IMR-90 (cell line): ENCODE measurements at regions not wholly inside any gene's neighbourhood (a gene's known extent, or its start where the extent isn't known, plus 50 kb on each side); places are given as distances from the start of the nearest gene placed in this dataset.

ENCODE experiments used
- ATAC-seq: fragments of 200-7000 bp; cut with Tn5 transposase; 2 replicates; pipeline ENCODE4 v1.9.1; 2020; ENCODE audit warnings: low read depth, mild to moderate bottlenecking, moderate library complexity
- BruUV-seq: library from RNA; stranded (reverse); fragments of 400-500 nt; replicated peaks from 2 replicates; lab custom pipeline; 2021; lab: Mats Ljungman, UMichigan
- CTCF ChIA-PET: fragments of 300-600 bp; formaldehyde crosslinking; extraction: SDS; loops from one replicate; lab custom pipeline; 2021; ENCODE audit warnings: antibody characterized with exemption; lab: Yijun Ruan, JAX
- POLR2A ChIA-PET: fragments of 300-600 bp; sonication (Branson Sonifier 250); formaldehyde crosslinking; loops from one replicate; lab custom pipeline; 2022; ENCODE audit warnings: antibody characterized with exemption; ENCODE audit not compliant: unreplicated experiment; lab: Charles Lee
- DNase-seq: peaks from one replicate; pipeline ENCODE4 v3.0.0; 2013
- H2AFZ ChIP-seq: replicated peaks from 2 replicates; pipeline ENCODE3; 2013; ENCODE audit warnings: low read length, mild to moderate bottlenecking; ENCODE audit not compliant: poor library complexity
- H2AK5ac ChIP-seq: 2 replicates; pipeline ENCODE4 v1.6.1; 2013; ENCODE audit warnings: low read depth, low read length, inconsistent platforms
- H2AK9ac ChIP-seq: replicated peaks from 2 replicates; pipeline ENCODE3; 2013; ENCODE audit warnings: mild to moderate bottlenecking, low read depth, low read length, moderate library complexity; ENCODE audit not compliant: poor library complexity
- H2BK120ac ChIP-seq: 2 replicates; pipeline ENCODE4 v1.6.1; 2013; ENCODE audit warnings: low read depth, low read length, inconsistent platforms
- H2BK15ac ChIP-seq: 3 replicates; pipeline ENCODE4 v1.6.1; 2013; ENCODE audit warnings: low read depth, low read length, inconsistent platforms
- H2BK20ac ChIP-seq: 2 replicates; pipeline ENCODE4 v1.6.1; 2013; ENCODE audit warnings: low read depth, mild to moderate bottlenecking, inconsistent platforms, low read length, moderate library complexity
- H2BK5ac ChIP-seq: 2 replicates; pipeline ENCODE4 v1.6.1; 2013; ENCODE audit warnings: mild to moderate bottlenecking, low read depth, low read length, inconsistent platforms; ENCODE audit not compliant: poor library complexity, severe bottlenecking
- H3K14ac ChIP-seq: replicated peaks from 2 replicates; pipeline ENCODE4 v1.6.1; 2013; ENCODE audit warnings: low read depth, low read length, inconsistent platforms
- H3K18ac ChIP-seq: 2 replicates; pipeline ENCODE4 v1.6.1; 2013; ENCODE audit warnings: low read depth, low read length, control low read depth
- H3K23ac ChIP-seq: 2 replicates; pipeline ENCODE4 v1.6.1; 2013; ENCODE audit warnings: low read depth, low read length, inconsistent platforms
- H3K27ac ChIP-seq: 2 replicates; pipeline ENCODE4 v1.5.1; 2013; ENCODE audit warnings: mild to moderate bottlenecking, control low read depth, low read length; ENCODE audit not compliant: insufficient read depth
- H3K27me3 ChIP-seq: 2 replicates; pipeline ENCODE4 v1.6.1; 2013; ENCODE audit warnings: low read length; ENCODE audit not compliant: control insufficient read depth, insufficient read depth
- H3K36me3 ChIP-seq: 2 replicates; pipeline ENCODE4 v1.6.1; 2013; ENCODE audit warnings: low read length, mixed read lengths; ENCODE audit not compliant: control insufficient read depth, insufficient read depth
- H3K4ac ChIP-seq: 2 replicates; pipeline ENCODE4 v1.6.1; 2013; ENCODE audit warnings: low read depth, low read length, inconsistent platforms
- H3K4me1 ChIP-seq: 2 replicates; pipeline ENCODE4 v1.6.1; 2013; ENCODE audit warnings: low read length, mixed read lengths; ENCODE audit not compliant: control insufficient read depth, insufficient read depth
- H3K4me2 ChIP-seq: 2 replicates; pipeline ENCODE4 v1.6.1; 2013; ENCODE audit warnings: low read depth, mild to moderate bottlenecking, control low read depth, low read length, moderate library complexity
- H3K4me3 ChIP-seq: 2 replicates; pipeline ENCODE4 v1.5.1; 2013; ENCODE audit warnings: low read depth, mild to moderate bottlenecking, control low read depth, low read length, moderate library complexity; ENCODE audit not compliant: insufficient read depth
- H3K56ac ChIP-seq: 2 replicates; pipeline ENCODE4 v1.6.1; 2013; ENCODE audit warnings: low read length, inconsistent platforms; ENCODE audit not compliant: insufficient read depth; ENCODE audit errors: extremely low read depth
- H3K79me1 ChIP-seq, 2 experiments: 2 replicates each; pipeline ENCODE4 v1.6.1; 2013; ENCODE audit warnings: low read length in 2 of 2, inconsistent platforms in 1 of 2, low read depth in 1 of 2
- H3K9ac ChIP-seq: 2 replicates; pipeline ENCODE4 v1.6.1; 2013; ENCODE audit warnings: low read depth, low read length, control low read depth
- H3K9me1 ChIP-seq: 2 replicates; pipeline ENCODE4 v1.6.1; 2013; ENCODE audit warnings: low read length, inconsistent platforms; ENCODE audit not compliant: insufficient read depth
- H3K9me3 ChIP-seq: 2 replicates; pipeline ENCODE4 v1.6.1; 2013; ENCODE audit warnings: low read length; ENCODE audit not compliant: control insufficient read depth, insufficient read depth
- H4K20me1 ChIP-seq: 2 replicates; pipeline ENCODE4 v1.6.1; 2013; ENCODE audit warnings: low read length, inconsistent platforms; ENCODE audit not compliant: insufficient read depth
- H4K5ac ChIP-seq: 2 replicates; pipeline ENCODE4 v1.6.1; 2013; ENCODE audit warnings: mild to moderate bottlenecking, low read depth, low read length, control low read depth
- H4K8ac ChIP-seq, 2 experiments: 2 replicates each; pipeline ENCODE4 v1.6.1; 2013; ENCODE audit warnings: low read depth in 2 of 2, low read length in 2 of 2, control low read depth in 1 of 2, inconsistent platforms in 1 of 2
- H4K91ac ChIP-seq: 2 replicates; pipeline ENCODE4 v1.6.1; 2013; ENCODE audit warnings: low read depth, low read length, inconsistent platforms; ENCODE audit not compliant: insufficient read depth
- WGBS, 2 experiments: methylation state at CpG; one replicate each; pipeline versions ENCODE4 v1.1.5 to v1.1.7; 2013; ENCODE audit warnings: missing lambda C conversion rate in 2 of 2; ENCODE audit not compliant: insufficient read length in 1 of 2; ENCODE audit errors: extremely low coverage in 2 of 2; 5-methylcytosine and 5-hydroxymethylcytosine counted together
- dilution Hi-C: fragments of 300-500 bp; cut with HindIII; formaldehyde crosslinking; loops from one replicate; pipeline ENCODE4 v1.14.3; 2018; ENCODE audit warnings: low sequenced_read_pairs; ENCODE audit not compliant: unreplicated experiment
- in situ Hi-C: fragments of 300-500 bp; cut with MboI; formaldehyde crosslinking; loops from 3 replicates; pipeline ENCODE4 v1.14.3; 2019; ENCODE audit warnings: low sequenced_read_pairs, inconsistent platforms, mixed read lengths
- intact Hi-C: fragments of 100-400 bp; cut with micrococcal nuclease; formaldehyde crosslinking; loops from 2 replicates; pipeline ENCODE4 v1.10.0; 2022
- TF ChIP-seq, protein P1 (sequence below): conservative IDR thresholded peaks from 2 replicates; pipeline ENCODE4 v1.5.1; 2012; ENCODE audit warnings: mild to moderate bottlenecking, low read depth, low read length, improper control_type of control experiment

DNA sequence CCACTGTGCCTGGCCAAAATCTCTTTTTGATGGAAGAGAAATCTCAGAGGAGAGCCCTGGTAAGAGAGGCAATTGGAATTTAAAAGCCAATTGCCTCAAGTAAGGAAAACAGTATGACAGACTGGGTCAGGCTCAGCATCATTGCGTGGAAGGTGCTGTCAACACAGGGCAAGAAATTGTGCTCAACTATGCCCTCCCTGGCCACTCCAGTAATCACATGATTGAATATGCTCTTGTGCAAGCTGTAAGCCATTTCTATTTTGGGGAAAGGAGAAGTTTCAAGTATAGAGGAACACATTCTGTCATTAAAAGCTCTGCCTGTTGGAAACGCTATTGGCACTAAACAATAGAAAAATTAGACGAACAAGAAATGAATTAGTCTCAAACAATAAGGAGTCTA is 1127.7 kb downstream of the REEP3 start:
- TF ChIP-seq, protein P1, sequence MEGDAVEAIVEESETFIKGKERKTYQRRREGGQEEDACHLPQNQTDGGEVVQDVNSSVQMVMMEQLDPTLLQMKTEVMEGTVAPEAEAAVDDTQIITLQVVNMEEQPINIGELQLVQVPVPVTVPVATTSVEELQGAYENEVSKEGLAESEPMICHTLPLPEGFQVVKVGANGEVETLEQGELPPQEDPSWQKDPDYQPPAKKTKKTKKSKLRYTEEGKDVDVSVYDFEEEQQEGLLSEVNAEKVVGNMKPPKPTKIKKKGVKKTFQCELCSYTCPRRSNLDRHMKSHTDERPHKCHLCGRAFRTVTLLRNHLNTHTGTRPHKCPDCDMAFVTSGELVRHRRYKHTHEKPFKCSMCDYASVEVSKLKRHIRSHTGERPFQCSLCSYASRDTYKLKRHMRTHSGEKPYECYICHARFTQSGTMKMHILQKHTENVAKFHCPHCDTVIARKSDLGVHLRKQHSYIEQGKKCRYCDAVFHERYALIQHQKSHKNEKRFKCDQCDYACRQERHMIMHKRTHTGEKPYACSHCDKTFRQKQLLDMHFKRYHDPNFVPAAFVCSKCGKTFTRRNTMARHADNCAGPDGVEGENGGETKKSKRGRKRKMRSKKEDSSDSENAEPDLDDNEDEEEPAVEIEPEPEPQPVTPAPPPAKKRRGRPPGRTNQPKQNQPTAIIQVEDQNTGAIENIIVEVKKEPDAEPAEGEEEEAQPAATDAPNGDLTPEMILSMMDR: no peak
- Histone ChIP-seq H3K4me2 (no peak overlapping the region), H3K56ac (no peak overlapping the region), H3K9me3 (peaks cover 6% of the 10 kb centered on the region; the same call in 1 of the 2 replicates), H3K14ac (no peak overlapping the region), H2BK20ac (no peak overlapping the region), H3K79me1 (no peaks in the 10 kb centered on the region), H2AK5ac (no peak overlapping the region), H4K20me1 (no peaks in the 10 kb centered on the region), H3K27ac (no peak overlapping the region), H2AK9ac (no peak overlapping the region), H4K8ac (no peak overlapping the region), H2AFZ (no peak overlapping the region), H4K5ac (no peak overlapping the region), H3K18ac (no peak overlapping the region), H3K36me3 (no peaks in the 10 kb centered on the region), H3K23ac (no peak overlapping the region), H3K9ac (no peak overlapping the region), H3K4ac (no peak overlapping the region), H2BK120ac (no peak overlapping the region), H3K4me1 (no peaks in the 10 kb centered on the region), H3K9me1 (no peaks in the 10 kb centered on the region), H3K27me3 (no peaks in the 10 kb centered on the region), H2BK5ac (no peak overlapping the region), H3K4me3 (no peak overlapping the region), H4K91ac (no peak overlapping the region), H2BK15ac (no peak overlapping the region)
- POLR2A ChIA-PET: no interaction called here
- no CpG with 5 or more reads among the region's 3 CpGs for WGBS, 2 experiments
- in situ Hi-C loops: no loop called here
- DNase-seq: no peak
- dilution Hi-C loops: no loop called here
- intact Hi-C loops: no loop called here
- ATAC-seq: no peak
- CTCF ChIA-PET: no interaction called here
- BruUV-seq: no TSS peak
